ENCODE measurements at regions not wholly inside any gene's neighbourhood (a gene's known extent, or its start where the extent isn't known, plus 50 kb on each side); places are given as distances from the start of the nearest gene placed in this dataset.

GRCh38 chr4:189129044-189129694, 811.5 kb upstream of the FRG1 start:
- TF ChIP-seq CTCF (IDR thresholded peaks at IDR 0.05) (no peak), POLR2AphosphoS5 (IDR thresholded peaks at IDR 0.05) (no peak)

All from gastroesophageal sphincter (tissue), 3 donors.